HepG2 (cell line): ENCODE measurements at regions not wholly inside any gene's neighbourhood (a gene's known extent, or its start where the extent isn't known, plus 50 kb on each side); places are given as distances from the start of the nearest gene placed in this dataset.

ENCODE experiments used
- ATAC-seq: fragments of 200-7000 bp; cut with Tn5 transposase; 3 replicates; pipeline ENCODE4 v1.9.1; 2020; ENCODE audit warnings: mild to moderate bottlenecking, moderate library complexity
- BruUV-seq: library from RNA; stranded (reverse); fragments of 400-500 nt; replicated peaks from 2 replicates; lab custom pipeline; 2021; lab: Mats Ljungman, UMichigan
- CTCF ChIA-PET: fragments of 300-600 bp; formaldehyde crosslinking; extraction: SDS; loops from one replicate; lab custom pipeline; 2021; ENCODE audit warnings: low total read pairs, inconsistent platforms, low intra/inter-chr PET ratio; lab: Yijun Ruan, JAX
- POLR2A ChIA-PET: fragments of 350-600 bp; sonication (Branson Sonifier 250); formaldehyde crosslinking; loops from one replicate; lab custom pipeline; 2020; ENCODE audit warnings: antibody characterized with exemption, inconsistent platforms; lab: Yijun Ruan, JAX
- DNase-seq: peaks from one replicate; pipeline ENCODE4 v3.0.0-alpha.2; 2015; ENCODE audit warnings: low spot score
- FAIRE-seq: peaks from 3 replicates; lab custom pipeline; 2011; peaks lifted over from hg19 to GRCh38; lab: Jason Lieb, UNC
- H2AFZ ChIP-seq: one replicate; pipeline ENCODE4 v1.6.1; 2011; ENCODE audit warnings: low read length, inconsistent platforms
- H3K27ac ChIP-seq: fragments of 300-600 bp; 3 replicates; pipeline ENCODE4 v1.8.0; 2011; ENCODE audit warnings: mixed run types, mild to moderate bottlenecking, mixed read lengths, low read length, inconsistent platforms; ENCODE audit not compliant: insufficient read depth; ENCODE audit errors: extremely low read length
- H3K27me3 ChIP-seq, 2 experiments: fragments of 200-600 bp in 1 of 2; 2 replicates in 1 of 2; 3 replicates in 1 of 2; pipeline versions ENCODE4 v1.6.0 to v1.8.0; 2011; ENCODE audit warnings: low read length in 2 of 2, mild to moderate bottlenecking in 2 of 2, moderate library complexity in 2 of 2, inconsistent platforms in 1 of 2; ENCODE audit not compliant: insufficient read depth in 2 of 2, control insufficient read depth in 1 of 2
- H3K36me3 ChIP-seq, 2 experiments: fragments of 200-600 bp in 1 of 2; replicated peaks in 1 of 2; 2 replicates in 1 of 2; 3 replicates in 1 of 2; pipeline versions ENCODE4 v1.5.1 to v1.8.0; 2011; ENCODE audit warnings: low read length in 2 of 2, inconsistent platforms in 1 of 2; ENCODE audit not compliant: insufficient read depth in 2 of 2, control insufficient read depth in 1 of 2
- H3K4me1 ChIP-seq: 2 replicates; pipeline ENCODE4 v1.5.1; 2012; ENCODE audit warnings: low read length, inconsistent platforms; ENCODE audit not compliant: insufficient read depth
- H3K4me2 ChIP-seq: 2 replicates; pipeline ENCODE4 v1.6.0; 2011; ENCODE audit warnings: low read depth, low read length, inconsistent platforms
- H3K4me3 ChIP-seq, 3 experiments: fragments of 200-600 bp in 1 of 3; sonication (generic), shearing (Covaris generic) in 1 of 3; replicated peaks in 1 of 3; 2 replicates each; pipeline ENCODE4 v1.5.1; 2011 to 2016; ENCODE audit warnings: low read length in 3 of 3, inconsistent platforms in 2 of 3, low read depth in 2 of 3, mild to moderate bottlenecking in 2 of 3, control low read depth in 1 of 3, mixed read lengths in 1 of 3; ENCODE audit not compliant: insufficient read depth in 1 of 3
- H3K79me2 ChIP-seq: one replicate; pipeline ENCODE4 v1.6.1; 2011; ENCODE audit warnings: low read length, inconsistent platforms; ENCODE audit not compliant: insufficient read depth
- H3K9ac ChIP-seq: 2 replicates; pipeline ENCODE4 v1.6.0; 2011; ENCODE audit warnings: mild to moderate bottlenecking, low read depth, low read length, inconsistent platforms; ENCODE audit not compliant: insufficient read depth
- H3K9me3 ChIP-seq: 2 replicates; pipeline ENCODE4 v1.5.1; 2012; ENCODE audit warnings: mild to moderate bottlenecking, low read length
- H4K20me1 ChIP-seq: 2 replicates; pipeline ENCODE4 v1.6.0; 2011; ENCODE audit warnings: inconsistent platforms, mild to moderate bottlenecking, low read length, moderate library complexity; ENCODE audit not compliant: insufficient read depth
- GTF2F1 ChIP-seq: fragments of 150-350 bp; IDR thresholded peaks from 2 replicates; pipeline ENCODE4 v1.6.1; 2014; ENCODE audit warnings: low read length
- HNRNPK ChIP-seq: fragments of 200-400 bp; formaldehyde crosslinking; IDR thresholded peaks from 2 replicates; pipeline ENCODE4 v1.6.1; 2018; ENCODE audit warnings: low read length, low read depth, moderate library complexity, mild to moderate bottlenecking; ENCODE audit not compliant: poor library complexity, severe bottlenecking
- KLF11 ChIP-seq: IDR thresholded peaks from 2 replicates; pipeline ENCODE4 v1.6.1; 2016; ENCODE audit warnings: missing compliant biosample characterization
- ZNF343 ChIP-seq: sonication (generic); formaldehyde crosslinking; IDR thresholded peaks from 2 replicates; pipeline ENCODE4 v1.4.0; 2020; ENCODE audit warnings: mild to moderate bottlenecking, missing genetic modification reagents
- ZSCAN12 ChIP-seq: sonication (generic); formaldehyde crosslinking; IDR thresholded peaks from 2 replicates; pipeline ENCODE4 v1.9.0; 2021; ENCODE audit warnings: mild to moderate bottlenecking, missing genetic modification reagents
- WGBS: methylation state at CpG from one replicate; pipeline ENCODE4 v1.1.6; 2017; ENCODE audit warnings: low lambda C conversion rate; 5-methylcytosine and 5-hydroxymethylcytosine counted together
- in situ Hi-C: cut with HindIII; loops from 2 replicates; pipeline ENCODE4 v1.10.0; 2017; ENCODE audit warnings: low pct_unique_long_range_greater_than_20kb; ENCODE audit not compliant: extremely low pct_ligation_motif_present
- intact Hi-C: fragments of 100-400 bp; cut with micrococcal nuclease; formaldehyde crosslinking; loops from one replicate; pipeline ENCODE4 v1.10.0; 2022; ENCODE audit not compliant: unreplicated experiment
- TF ChIP-seq, protein P1 (sequence below), 2 experiments: sonication (generic) in 1 of 2; formaldehyde crosslinking in 1 of 2; IDR thresholded peaks; 2 replicates each; pipeline versions ENCODE4 v1.4.0 to v1.6.1; 2018 to 2020; ENCODE audit warnings: missing genetic modification reagents in 2 of 2, borderline replicate concordance in 1 of 2, low read depth in 1 of 2, mild to moderate bottlenecking in 1 of 2, missing biosample characterization in 1 of 2

DNA sequence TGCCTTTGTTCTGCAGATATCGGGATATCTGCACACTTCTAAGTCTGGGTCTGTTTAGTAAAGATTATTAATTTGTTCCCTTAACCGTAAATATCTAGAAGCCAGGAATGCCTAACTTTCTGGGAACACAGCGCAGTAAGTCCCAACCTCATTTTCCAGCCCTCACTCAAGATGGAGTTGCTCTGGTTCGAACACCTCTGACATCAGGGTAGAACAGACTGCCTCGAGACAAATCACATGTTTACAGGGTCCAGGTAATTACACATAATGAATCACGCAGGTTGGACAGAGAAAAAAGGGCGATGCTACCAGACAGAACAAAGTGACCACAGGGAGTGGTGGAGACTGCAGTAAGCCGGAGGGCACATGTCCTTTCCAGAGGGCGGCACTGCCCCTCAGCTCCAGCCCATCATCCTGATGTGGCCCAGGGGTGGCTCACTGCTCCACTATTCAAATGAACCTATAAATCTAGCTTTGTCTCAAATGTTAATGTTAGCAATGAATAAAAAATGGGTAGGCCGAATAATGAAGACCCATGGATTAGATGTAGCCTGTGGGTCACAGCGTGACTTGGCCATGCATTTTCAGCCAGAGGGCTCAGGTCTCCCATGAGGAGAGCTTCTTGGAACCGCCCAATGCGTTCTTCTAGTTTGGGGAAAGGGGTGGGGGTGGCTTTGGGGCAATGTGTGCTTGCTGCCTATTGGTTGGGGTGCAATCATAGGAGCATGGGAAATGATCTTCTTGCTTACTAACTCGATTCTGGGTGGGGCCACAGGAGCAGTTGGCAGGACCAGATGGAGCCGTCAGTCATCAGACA lies 159.0 kb upstream of the SFSWAP start:
- in situ Hi-C loops (no loop called here), intact Hi-C loops (no loop called here)
- no peaks in the 10 kb centered on the region for H4K20me1 ChIP-seq
- no peak overlapping the region for H3K27ac ChIP-seq
- no peaks in the 10 kb centered on the region for H3K9me3 ChIP-seq
- POLR2A ChIA-PET, result no interaction called here
- CTCF ChIA-PET, result no interaction called here
- H3K4me3 ChIP-seq, result no peak overlapping the region
- peaks cover 7 to 51% of the 10 kb centered on the region in 2 experiments; a peak in 4 of 5 replicates for H3K27me3 ChIP-seq
- no peak overlapping the region for H3K4me2 ChIP-seq
- no peak for ATAC-seq
- no peak for DNase-seq
- TF ChIP-seq, protein P1, sequence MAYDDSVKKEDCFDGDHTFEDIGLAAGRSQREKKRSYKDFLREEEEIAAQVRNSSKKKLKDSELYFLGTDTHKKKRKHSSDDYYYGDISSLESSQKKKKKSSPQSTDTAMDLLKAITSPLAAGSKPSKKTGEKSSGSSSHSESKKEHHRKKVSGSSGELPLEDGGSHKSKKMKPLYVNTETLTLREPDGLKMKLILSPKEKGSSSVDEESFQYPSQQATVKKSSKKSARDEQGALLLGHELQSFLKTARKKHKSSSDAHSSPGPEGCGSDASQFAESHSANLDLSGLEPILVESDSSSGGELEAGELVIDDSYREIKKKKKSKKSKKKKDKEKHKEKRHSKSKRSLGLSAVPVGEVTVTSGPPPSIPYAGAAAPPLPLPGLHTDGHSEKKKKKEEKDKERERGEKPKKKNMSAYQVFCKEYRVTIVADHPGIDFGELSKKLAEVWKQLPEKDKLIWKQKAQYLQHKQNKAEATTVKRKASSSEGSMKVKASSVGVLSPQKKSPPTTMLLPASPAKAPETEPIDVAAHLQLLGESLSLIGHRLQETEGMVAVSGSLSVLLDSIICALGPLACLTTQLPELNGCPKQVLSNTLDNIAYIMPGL (CRISPR knock-in tag; IDR thresholded peaks at IDR 0.05; ENCODE audit: borderline replicate concordance in 1 of 2, low read depth in 1 of 2), result no peak
- TF ChIP-seq ZSCAN12 (CRISPR knock-in tag) (no peak), ZNF343 (CRISPR knock-in tag) (no peak), KLF11 (CRISPR knock-in tag) (no peak), GTF2F1 (no peak), HNRNPK (no peak)
- WGBS, result 7% methylated on average over 14 of the region's 15 CpGs
- no peak for FAIRE-seq
- H3K36me3 ChIP-seq, result no peaks in the 10 kb centered on the region
- BruUV-seq, result no TSS peak
- H2AFZ ChIP-seq, result no peak overlapping the region
- H3K79me2 ChIP-seq, result no peaks in the 10 kb centered on the region
- no peaks in the 10 kb centered on the region for H3K4me1 ChIP-seq
- H3K9ac ChIP-seq, result no peak overlapping the region
